T follicular helper cell (primary cell): ENCODE measurements at regions not wholly inside any gene's neighbourhood (a gene's known extent, or its start where the extent isn't known, plus 50 kb on each side); places are given as distances from the start of the nearest gene placed in this dataset.

Source experiments
- DNase-seq: peaks from one replicate; pipeline ENCODE4 v3.0.0-alpha.2; 2020; ENCODE audit warnings: low read depth

DNA sequence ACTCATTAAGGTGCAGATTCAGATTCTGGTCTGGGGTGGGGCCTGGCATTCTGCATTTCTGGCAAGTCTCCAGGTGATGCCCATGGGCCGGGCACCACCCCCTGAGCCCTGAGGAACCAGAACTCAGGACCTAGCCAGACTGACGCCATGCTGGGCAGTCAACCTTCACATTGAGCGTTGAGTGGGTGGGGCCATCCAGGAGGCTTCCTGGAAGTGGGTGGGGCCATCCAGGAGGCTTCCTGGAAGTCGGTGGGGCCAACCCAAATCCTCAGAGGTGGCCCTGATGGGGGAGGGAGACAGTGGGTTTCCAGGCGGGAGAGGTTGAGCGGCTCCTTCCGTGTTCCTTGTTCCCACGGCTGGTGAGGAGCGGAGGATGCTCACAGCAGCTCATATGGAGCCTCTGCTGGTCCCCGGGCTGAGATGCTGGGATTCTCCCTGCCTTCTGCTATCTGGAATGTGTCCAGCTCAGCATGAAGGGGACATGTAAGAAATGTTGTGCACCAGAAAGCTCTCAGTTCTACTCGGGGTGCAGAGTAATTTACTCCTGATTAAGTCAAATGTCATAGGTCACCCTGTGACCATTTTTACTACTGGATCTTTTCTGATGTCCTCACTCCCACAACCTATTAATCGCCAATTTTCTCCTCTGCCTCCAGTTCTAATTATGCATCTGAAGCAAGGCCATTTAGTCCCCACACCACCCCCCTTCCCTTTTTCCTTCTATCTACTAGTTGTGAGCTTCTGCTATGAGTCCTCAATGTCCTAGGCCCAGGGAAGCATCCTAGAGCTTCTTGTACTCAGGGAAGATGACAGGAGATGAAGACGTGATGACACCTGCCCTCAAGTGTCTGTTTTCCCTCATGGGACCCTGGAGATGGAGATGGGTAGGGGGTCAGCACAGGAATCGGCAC lies 435.4 kb downstream of the PTPRU start:
- no peak for DNase-seq

DNA sequence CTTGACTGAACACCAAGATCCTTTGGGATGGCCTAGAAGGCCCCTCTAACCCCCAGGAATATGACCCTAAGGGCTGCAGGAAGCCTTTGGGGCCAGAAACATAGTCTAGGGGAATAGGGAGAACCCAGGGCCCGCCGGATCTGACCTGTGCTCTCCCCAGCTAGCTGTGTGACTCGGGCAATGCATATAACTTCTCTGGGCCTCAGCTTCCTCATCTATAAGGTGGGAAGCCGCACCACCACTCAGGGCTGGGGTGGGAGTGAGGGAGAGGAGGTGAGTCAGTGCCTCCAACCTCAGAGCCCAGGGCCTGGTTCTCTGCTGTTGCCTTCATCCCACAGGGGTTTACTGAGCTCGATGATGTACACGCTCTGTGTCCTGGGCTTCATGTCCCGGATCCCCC lies 434.4 kb downstream of the PTPRU start:
- no peak for DNase-seq

DNA sequence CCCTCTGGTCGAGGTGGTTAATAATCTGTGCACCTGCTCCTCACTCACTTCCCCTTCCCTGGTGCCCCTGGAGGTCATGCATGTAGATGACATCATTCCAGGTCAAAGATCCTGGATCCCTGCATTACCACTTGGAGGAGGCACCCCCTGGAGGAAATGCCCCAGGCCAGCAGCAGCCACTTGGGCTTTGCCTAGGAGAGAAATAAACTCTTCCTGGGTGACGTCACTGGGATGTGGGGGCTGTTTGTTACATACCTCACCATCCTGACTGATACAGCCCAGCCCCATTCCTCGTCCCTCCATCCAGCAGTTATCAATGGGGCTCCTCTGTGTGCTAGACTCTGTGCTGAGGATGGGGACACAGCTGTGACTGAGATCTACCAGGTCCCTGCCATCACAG lies 433.6 kb downstream of the PTPRU start:
- no peak for DNase-seq

DNA sequence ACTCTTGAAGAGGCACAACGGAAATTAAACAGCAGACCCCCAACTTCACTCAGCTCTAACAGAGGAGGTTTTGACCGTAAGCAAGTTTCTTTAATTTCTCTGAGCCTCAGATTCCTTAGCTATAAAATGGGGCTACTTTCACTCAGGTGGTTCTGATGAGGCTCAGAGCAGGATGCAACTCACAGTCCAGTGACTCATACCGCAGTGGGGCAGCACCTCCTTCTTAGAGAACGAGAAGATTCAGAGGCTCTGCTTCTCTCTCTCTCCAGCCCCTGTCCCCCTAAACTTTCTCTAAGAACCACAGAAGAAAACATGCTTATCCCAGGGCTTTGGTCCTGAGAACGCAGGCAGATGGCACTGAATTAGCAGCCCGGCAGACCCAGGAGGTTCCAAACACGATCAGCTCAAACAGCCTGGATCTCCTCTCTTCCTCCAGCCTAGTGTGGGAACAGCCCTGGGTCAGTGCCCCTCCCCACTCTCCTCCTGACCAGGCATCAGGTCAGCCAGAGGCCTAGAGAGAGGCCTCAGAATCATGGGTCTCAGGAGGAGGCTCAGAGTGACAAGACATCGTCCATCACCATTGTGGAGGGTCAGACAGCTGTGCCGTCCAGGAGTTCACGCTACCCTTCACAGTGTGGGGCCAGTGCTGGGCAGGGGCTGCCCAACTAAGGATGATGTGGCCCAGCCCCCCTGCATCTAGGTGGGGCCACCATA lies 433.0 kb downstream of the PTPRU start:
- no peak for DNase-seq

DNA sequence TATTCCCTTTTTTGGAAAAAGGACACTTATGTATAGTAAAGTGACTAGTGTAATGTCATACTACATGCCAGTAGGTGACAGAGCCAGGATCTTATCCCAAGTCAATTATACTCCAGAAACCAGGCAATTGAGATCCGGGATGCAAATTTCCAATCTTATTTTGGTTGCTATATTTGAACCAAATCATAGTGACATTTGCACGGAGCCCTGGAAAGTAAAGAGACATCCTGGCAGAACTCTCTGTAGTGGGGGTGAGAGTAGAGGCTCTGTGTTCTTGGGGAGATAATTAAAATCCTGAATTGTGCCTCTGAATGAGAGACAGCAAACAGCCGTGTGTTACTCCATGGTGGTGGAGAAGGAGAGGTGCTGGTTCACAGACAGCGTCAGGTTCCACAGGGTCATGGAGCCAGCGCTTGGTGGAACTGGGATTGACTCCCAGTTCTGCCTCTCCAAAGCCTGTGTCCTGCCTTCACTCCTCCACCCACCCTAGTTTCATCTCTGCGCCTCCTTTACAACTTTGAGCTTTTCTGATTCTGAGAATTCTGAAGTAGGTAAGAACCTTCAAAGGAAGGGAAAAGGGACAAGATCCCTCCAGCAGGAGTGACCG lies 432.3 kb downstream of the PTPRU start:
- DNase-seq, result no peak

DNA sequence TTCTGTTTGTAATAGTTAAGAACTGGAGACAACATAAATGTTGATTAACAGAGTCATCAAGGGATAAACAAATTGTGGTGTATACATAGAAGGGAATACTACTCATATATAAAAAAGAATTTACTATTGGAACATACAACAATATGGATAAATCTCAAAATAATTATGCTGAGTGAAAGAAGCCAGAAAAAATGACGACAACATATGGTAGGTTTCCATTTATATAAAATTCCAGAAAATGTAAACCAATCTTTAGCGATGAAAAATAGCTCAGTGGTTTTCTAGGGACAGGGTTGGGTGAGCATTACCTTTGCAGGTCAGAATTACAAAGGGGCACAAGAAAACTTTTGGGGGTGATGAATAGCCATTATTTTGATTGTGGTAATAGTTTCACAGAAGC lies 431.6 kb downstream of the PTPRU start:
- no peak for DNase-seq

DNA sequence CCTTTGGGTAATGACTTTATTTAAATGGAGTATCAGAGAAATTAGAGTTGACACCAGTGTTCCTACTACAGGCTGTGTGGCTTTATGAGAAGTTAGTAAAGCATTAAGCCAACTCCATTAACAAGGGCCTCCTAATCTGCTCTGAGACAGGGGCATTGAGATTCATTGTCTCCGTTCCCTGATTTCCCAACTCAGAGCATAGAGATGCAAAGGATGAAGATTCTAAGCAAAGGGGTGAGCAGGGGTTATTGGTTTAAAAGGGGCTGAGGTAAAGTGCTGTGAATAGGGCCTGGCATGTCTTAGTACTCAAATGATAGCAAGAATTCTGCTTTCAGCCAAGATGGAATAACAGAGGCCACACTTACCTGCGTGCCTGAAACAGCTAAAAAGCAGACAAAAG lies 428.4 kb downstream of the PTPRU start:
- DNase-seq, result no peak

DNA sequence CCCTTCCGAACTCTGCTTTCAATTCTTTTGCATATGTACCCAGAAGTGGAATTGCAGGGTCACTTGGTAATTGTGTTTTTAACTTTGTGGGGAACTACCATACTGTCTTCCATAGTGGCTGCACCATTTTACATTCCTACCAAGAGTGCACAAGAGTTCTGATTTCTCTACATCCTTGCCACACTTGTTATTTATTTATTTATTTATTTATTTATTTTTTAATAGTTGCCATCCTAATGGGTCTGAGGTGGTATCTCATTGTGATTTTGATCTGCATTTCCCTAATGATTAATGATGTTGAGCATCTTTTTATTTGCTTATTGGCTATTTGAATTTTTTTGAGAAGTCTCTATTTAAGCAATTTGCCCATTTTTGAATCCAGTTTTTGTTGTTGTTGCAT lies 422.4 kb downstream of the PTPRU start:
- no peak for DNase-seq

DNA sequence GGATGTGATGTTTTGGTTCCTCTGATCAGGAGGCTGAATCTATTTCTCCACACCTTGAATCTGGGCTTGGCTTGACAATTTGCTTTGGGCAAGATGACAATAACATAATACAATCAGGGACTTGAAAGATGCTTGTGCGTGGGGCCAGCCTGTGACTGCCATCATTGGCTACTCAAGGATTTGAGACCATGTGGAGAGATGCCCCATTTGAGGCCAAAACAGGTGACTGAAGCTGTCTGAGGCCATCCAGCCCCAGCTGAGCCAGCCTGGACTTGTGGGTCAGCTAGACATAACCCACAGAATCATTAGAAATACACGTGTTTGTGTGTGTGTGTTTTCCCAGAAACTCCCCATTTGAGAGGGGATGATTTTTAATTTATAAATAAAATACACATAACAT lies 421.5 kb downstream of the PTPRU start:
- no peak for DNase-seq

DNA sequence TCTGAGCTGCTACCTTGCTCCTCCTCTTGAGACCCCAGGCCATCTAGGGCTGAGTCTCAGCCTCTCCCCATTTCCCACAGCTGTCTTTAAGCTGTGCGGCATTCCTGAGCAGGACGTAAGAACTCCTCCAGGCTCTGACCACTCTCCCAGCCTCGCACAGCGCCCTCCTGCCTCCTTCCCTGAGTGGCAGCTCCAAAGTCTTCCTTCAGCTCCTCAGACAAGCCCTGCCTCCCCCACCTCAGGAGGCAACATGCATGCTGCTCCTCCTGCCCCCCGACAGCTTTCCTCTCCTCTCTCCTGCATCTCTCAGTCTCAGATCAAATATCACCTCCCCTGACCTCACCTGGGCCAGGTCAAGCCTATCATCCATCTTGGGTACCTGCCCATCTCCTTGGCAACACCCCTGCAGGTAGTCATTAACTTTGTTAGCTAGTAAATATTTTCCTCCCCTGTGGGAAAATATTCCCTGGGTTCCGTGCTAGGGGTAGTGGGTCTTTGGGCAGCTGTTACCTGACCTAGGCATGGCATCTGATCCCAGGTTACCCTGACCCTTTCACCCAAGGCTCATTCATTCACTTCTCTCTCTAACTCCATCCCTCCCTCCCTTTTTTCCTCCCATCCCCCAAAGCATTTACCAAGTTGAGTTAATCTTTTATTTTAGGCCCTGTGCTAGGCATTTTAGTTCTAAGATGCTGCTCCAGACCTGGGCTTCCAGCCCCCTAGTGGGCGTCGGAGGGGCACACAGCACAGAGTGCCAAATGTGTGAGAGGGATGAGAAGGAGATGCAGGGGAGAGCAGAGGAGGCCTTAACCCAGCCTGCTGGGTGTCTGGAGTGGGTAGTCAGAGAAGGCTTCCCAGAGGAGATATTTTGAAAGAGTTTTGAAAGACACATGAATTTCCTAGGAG lies 419.9 kb downstream of the PTPRU start:
- no peak for DNase-seq

DNA sequence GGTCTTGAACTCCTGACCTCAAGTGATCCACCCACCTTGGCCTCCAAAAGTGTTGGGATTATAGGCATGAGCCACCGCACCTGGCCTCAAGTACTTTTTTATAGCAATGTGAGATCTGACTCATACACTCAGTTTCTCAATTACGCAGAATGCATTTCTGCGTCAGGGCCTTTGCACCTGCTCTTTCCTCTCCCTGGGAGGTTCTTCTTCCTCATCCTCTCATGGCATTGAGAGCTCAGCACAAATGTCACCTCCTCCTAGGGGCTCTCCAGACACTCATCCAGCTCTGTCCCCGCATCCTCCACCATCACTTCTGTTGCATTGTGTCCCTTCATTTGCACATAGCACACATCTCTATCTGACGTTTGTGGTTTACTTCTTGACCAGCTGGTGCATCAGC lies 418.8 kb downstream of the PTPRU start:
- no peak for DNase-seq

DNA sequence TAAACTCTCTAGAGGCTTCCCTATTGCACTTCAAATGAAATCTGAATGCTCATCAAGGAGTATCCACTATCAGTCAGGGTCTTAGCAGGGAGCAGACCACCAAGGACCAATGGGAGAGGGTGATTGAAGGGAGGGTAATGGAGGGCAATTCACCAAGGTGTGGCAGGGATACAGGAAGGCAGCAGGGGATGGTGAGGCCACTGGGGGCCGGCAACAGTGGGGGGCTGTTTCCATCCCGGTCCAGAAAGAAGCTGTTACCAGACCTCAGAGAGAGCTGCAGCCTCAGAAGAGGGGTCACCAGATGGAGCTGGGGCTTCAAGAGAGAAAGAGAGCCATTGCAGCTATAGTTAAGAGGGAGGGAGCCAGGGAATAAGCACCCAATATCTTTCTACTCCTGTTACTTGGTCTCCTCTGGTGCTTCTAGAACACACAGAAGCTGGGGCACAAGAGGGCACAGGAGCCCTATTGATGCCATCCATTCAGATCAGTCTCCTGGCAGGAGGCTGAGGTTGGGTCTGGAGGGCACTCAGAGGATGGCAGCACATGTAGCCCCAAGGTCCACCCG lies 417.6 kb downstream of the PTPRU start:
- DNase-seq, result no peak

DNA sequence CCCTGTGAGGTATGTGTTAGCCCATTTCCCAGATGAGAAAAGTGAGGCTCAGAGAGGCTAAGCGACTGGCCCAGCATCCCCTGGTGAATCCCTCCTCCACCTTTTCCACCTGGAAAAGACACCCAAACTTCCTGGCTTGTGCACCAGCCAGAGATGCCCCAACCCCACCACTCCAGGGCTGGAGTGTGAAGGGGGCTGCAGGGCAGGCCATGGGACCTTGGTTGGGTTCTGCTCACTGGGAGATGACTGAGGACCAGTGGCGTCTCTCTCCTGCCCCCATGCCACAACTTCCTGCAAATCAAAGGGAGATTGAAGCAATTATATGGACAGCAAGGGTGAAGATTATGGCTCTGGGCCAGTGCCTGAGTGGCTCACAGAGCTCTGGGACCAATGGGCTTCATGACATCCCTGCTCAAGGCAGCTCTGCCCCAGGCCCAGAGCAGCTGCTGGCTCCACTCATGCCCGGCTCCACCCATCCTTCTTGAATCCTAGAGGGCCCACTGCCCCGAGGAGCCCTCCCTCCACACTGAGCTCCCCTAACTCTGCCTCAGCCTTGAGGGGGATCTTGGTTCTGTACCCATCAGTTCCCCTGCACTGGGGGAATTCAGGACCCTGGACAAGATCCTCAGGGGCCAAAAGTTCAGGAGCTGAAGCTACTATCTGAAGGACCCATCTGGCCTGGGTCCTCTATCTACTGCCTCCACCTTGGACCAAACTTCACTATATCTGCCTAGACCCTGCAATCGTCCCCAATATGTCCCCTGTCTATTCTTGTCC lies 416.9 kb downstream of the PTPRU start:
- no peak for DNase-seq

DNA sequence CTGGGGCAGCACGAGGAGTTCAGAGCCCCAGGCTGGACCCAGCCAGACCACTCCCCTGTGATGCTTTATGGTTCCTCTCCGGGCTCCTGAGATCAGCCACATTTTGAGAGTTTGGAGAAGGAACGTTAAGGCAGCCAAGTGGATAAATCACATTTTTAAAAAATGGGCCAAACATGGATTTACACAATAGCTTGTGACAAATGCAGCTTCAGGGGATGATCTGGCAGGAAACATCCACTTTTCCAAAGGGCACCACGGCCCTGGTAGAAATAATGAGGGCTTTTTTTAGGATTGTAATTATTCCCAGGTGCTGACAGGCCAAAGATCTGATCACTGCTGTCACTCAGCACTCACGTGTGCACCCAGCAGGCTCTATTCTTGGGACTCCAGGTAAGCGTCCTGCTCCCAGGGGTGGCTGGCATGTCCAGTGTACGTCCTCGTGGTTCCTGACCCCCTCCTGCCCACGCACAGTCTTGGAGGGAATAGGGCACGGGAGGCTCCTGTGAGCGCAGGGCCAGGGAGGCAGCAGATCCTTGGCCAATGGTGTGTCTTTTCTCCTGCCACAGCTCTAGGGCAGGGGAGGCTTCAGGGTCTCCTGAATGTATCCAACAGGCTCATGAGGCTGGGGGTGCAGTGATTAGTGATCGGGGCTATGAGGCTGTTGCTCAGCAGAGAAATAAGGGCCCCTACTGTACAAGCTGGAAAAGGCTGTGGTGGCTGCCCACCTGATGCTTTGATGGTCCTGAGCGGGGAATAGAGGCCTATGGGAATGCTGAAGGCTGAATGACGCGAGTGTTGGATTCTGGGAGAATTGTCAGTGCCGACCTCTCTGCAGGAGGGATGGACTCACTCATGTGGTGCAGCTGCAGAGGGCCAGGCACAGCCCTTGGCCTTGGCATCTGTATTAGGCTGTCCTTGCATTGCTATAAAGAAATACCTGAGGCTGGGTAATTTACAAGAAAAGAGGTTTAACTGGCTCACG lies 415.7 kb downstream of the PTPRU start:
- DNase-seq, result no peak

DNA sequence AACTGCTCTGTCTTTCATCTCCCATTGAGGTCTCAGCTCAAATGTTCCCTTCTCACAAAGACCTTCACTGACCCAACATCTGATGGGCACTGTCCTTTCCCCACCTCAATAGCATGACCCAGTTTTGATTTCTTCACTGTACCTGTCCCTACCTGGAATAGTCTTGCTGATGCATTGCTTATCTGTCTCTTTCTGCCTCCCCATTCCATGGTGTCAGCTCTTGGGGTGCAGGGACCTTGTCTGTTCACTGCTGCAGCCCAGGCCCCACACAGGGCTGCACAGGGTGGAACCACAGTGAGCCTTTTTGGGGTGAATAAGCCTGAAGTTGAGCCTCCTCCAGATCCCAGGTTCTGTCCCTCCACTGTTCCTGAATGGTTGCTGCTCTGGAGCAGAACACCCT lies 414.9 kb downstream of the PTPRU start:
- DNase-seq, result no peak

DNA sequence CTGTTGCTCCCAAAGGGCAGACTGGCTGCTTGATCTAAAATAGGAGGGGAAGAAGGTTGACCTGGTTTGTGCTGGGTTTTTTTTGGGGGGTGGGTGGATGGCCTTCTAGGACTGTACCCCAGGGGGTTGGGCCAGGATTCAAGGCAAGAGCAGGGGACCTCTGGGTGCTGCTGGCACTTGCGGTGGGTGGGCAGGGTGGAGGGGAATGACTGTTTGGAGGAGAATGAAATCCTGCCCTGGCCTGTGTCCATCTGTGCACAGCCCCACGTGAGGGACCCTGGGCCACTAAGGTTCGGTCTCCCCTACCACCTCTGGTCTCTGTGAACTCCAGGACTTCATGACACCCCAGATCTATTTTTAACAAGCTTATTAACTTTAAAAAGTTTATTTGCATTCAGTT lies 414.2 kb downstream of the PTPRU start:
- DNase-seq, result no peak

DNA sequence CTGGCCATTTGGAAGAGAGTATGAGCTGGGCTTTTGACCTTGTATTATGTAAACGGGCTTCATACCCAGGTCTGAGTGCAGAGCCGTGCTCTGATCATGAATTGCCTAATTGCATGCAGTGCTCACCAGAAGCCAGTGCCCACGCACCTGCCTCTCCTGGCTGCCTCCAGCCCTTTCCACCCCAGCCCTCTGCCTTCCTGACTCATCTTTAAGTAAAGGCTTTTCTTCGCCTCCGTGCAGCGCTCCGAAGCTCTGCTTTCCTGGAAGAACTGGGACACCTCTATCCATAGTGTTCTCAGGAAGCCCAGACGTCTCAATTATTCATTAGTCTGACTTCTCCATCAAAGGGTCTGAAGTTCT lies 413.7 kb downstream of the PTPRU start:
- no peak for DNase-seq

DNA sequence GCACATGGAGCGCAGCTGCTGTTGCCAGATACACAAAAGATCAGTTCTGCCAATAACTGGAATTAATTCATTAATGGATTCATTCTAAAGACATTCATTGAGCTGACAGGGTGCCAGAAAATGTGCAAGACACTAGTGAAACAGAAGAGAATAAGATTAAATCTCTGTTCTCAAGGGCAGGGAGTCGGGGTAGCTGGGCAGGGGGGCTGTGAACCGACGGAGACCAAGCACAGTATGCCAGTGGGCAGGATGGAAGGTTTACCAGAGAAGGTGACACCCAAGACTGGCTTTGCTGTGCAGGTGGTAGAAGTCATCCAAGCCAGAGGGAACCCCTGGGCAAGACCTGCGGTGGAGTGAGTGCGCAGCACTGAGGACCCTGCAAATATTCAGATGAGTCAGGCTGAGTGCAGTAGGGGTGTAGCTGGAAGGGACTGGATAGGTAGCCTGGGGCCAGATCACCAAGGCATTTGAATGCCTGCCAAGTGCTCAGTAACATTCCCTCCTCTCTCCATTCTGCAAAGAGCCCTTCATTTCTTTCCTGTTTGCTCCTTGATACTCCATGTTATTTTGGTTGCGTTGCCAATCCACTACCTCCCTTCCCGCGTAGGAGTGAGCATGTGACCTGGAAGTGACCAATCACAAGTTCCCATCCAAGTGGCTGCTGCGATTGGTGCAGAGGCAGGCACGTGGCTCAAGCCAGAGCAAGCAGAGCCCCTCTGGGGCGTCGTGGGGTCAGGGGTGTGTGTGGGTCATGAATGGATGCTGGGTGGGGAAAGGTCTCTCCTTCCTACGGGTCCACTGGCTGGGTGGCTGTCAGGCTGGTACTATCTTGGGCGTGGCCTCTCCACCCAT lies 413.1 kb downstream of the PTPRU start:
- no peak for DNase-seq

DNA sequence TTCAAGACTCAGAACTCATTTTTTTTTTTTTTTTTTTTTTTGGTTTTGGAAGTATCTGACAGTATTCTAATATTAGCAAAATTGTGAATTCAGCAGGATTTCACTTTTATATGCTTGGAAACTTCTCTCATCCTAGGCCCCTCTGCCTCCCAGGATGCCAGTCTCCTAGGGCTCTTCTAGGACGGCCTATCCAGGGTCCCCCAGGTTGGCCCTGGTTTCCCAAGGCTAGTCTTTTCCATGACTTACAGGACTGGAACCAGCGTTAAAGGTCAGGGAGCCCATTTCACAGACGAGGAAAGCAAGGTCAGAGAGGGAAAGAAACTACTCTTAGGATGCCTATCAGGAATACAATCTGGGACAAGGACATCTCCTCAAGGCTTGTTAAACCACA lies 412.5 kb downstream of the PTPRU start:
- DNase-seq, result no peak
